HG03342 (cell line): ENCODE measurements at regions not wholly inside any gene's neighbourhood (a gene's known extent, or its start where the extent isn't known, plus 50 kb on each side); places are given as distances from the start of the nearest gene placed in this dataset.

Source experiments
- ATAC-seq: cut with Tn5 transposase; IDR thresholded peaks from one replicate; pipeline ENCODE4 v1.9.1; 2021; ENCODE audit warnings: mild to moderate bottlenecking, moderate library complexity; ENCODE audit not compliant: unreplicated experiment

DNA sequence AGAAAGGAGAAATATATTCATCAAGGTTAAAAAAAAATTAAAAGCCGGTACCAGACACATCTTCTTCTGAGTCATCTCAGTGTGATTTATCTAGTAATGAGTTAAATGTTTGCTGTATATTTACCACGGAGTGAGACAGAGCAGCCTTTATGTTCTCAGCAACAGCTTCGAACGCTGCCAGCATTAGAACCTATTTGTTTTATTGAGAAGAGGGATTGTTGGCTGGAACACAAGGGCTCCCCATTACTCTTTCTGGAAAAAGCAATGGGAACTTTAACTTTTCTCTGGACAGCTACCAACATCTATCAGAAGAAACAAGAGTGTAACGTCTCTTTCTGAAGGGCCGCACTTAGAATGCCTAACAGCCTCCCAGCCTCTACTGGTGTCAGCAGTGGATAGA, 105.3 kb upstream of the TAB2 start:
- ATAC-seq: no peak

DNA sequence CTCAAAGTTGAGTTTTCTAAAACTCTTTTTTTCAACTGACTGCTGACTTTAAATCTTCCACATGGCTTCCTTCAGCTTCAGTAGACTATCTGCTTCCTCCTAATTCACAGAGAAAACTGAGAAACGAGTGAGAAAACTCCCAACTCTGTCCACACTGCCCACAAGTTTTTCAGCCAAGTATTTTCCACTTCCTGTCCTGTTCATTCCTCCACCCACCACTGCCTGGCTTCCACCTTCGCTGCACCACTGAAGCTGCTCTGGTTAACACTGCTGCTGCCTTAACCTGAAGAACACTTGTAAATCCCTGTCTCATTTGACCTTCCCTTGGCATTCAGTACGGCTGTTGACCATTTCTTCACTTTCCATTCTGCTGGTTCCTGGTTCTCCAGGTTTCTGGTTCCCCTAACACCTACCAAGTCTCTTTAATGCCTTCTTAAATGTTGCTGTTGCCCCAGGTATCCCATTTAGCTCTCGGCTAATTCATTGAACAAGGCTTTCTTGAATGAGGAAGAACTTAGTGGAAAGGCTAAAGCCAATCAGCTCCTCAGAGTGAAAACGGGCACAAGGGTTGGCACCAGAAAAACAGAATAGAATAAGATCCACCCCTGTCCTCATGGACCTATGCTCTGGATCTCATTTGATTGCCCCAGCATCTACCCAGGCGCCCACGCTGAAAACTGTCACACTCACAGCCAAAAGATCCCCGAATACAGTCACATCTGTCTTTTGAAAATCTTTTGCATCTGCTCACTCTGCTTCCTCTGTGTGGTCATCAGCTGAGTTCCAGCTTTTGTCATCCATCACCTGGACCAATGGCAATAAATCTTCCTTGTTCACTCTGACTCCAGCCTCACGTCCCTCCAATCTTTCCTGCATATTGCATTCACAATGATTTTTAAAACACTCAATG, 104.4 kb upstream of the TAB2 start:
- no peak for ATAC-seq

DNA sequence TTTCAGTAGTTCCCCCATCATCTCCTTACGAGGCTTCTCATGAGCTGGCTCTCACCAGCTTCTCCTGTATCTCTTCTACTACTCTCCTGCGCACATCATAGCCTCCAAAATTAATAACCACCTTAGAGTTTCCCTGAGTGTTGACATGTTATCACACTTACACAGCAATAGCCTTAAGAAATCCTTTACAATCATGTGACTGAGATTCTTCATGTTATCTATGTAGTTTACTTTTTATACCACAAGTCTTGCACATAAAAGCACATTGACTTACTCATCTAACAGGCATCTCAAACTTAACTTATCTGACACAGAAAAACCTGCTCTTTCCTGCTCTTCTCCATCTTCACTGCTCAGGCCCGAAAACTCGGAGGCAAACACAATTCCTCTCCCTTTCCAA, 103.7 kb upstream of the TAB2 start:
- ATAC-seq: no peak

DNA sequence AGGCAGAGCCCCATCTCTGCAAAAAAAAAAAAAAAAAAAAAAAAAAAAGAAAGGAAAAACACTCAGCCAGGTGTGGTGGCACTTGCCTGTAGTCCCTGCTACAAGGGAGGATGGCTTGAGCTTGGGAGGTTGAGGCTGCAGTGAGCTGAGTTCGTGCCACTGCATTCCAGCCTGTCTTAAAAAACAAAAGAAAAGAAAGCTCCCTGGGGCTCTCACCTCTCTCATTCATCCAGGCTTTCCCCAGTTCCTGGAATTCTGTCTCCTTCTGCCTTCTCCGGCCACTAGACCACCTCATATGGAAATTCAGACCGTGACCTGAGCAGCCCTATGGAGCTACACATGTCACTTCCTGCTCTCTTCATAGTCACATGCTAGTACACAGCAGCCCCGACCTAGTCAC, 101.1 kb upstream of the TAB2 start:
- no peak for ATAC-seq

DNA sequence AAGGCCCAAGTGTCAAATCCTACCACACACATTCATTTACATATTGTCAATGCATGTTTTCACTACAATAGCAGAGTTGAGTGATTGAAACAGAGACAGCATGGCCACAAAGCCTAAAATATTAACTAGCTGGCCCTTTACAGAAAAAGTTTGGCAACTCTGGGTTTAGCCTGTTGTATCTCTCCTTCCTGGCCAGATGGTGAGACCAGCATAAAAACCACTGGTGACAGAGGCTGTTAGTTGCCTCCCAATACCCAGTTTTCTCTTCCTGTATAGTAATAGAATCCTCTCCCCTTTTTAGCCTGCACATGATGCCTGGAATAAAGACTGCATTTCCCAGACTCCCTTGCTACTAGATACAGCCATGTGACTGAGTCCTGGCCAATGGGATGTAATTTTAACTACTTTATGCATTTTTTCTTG, 100.0 kb upstream of the TAB2 start:
- ATAC-seq: peak; percentile 69

DNA sequence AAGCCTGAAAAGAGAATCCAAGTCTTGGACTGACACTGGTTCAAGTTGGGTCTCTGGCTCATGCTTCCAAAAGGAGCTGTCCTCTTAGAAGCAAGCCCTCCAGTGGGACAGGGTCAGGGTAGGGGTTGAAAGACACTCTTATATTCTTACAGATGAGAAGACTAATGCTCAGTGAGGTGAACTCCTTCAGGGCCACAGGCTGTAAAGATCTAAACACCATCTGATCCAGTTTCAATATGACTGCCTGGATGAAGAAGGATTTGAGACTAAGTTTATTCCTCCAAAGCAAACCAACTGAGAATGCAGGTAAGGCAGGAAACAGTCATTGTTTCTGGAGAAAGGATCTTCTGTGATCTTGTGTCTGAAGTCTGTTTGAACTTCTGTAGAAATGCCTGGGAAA, 99.0 kb upstream of the TAB2 start:
- ATAC-seq: no peak

DNA sequence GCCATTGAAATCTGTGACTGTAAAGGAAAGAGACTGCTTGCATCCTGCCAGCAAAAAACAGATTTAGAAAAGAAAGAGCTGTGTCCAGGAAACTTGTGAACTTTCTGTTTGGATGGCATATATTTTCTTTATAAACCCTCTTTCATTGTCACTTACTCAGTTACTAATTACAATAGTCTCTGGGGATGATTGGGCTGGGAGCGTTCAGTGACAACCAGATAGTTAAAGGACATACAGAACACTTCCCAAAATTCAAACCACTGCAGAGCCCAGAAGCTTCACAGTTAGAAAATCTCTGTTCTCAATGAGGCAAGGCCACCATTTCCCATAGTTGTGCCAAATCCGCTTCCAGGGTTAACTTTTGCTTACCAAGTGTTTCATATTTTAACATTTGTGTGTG, 98.6 kb upstream of the TAB2 start:
- no peak for ATAC-seq

DNA sequence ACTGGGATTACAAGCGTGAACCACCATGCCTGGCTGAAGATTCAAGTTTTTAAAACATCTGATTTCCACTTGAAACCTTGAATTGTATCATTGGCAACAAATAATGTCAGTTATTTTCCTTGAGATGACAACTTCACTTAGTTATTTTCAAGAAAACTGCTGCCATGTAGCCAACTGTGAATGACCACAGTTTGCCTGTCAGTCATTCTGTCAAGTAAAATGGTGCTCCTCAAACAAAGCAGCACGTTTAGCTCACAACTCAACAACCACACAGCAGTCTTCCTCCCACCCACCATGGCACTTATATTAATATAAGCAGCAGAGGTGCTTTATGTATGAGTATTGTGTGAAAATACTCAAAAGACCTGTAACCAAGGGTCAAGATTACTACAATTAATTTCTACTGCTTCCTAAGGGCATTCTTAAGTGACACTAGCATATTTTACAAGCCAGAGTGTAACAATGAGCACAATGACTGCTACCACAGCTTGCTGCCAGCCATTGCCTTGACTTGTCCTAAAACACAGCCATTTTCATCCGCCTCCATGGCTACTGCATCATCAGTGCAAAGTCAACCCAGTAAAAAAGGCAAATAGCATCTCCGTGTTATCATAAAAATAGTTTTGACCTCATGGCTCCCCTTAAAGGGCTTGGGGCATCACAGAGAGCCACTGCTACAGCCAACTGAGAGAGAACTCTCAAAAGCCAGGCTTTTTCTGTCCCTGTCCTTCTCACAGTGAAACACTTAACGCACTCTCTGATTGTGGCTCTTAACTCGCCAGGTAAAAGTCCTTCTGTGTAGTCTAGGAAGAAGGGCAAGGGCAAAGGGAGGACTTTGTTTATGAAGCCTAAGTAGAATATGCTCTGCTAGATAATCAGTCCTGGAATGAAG, 96.4 kb upstream of the TAB2 start:
- no peak for ATAC-seq

DNA sequence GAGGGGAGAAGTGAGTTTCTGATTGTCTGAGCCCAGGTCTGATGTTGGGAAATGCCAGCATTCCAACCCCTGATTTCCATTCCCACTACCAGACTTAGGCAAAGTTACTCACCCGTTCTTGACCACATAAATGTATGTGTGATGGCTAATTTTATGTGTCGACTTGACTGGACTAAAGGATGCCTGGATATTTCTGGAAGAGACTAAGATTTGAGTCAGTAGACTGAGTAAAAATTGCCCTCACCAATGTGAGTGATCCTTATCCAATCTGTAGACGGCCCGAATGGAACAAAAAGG, 95.8 kb upstream of the TAB2 start:
- ATAC-seq: no peak

DNA sequence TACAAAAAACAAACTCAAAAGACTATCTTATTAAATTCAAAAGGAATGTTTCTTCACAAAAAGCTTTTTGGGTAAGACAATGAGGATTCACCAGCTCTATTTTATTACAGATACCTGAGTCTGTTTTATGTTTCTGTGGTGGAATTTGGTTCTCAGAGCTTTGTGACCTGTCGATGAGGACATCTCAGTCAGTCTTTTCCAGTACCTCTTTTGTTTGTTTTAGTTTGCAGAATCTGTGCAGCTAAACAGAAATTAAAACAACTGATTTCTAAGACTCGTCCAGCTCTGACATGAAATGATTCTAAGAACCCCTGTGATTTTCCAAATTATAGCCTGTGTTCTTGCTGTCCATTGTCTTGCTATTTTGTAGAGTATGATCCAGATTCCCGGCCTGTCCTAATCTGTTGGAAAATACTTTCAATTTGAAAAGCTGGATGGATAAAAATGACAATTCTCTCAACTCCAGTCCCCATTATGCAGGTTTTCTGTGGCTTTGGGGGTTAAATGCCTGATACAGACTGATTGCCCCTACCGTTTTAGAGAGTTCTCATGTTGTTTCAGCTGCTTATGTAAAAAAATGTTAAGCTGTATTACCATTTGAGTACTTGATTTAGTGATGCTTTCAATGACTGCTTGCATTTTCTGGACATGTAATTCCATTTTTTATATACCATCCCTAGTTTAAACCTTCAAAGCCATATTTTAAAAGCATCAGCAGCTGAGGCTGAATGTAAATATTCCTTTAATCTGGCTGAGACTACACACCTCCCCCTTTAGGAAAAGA, 94.2 kb upstream of the TAB2 start:
- ATAC-seq: no peak

DNA sequence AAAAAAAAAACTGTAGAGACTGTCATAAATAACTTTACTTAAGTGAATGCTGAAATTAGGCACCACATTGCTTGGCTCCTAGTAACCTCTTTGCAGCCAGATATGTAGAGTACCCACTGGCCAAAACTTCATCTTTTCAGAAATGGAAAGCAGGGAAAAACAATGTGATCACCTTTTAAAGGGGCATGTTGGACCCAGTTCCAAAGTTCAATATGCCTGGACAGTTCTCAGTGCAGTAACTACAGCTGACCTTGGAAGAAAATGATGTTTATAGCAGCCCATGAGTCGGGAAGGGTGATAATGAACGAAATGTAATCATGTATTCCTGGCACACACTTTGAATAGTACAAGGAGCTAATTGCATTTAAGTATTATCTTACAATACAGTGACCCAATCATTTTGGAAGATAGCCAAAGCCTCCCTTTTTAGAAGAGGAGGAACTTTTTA, 93.6 kb upstream of the TAB2 start:
- ATAC-seq: no peak

DNA sequence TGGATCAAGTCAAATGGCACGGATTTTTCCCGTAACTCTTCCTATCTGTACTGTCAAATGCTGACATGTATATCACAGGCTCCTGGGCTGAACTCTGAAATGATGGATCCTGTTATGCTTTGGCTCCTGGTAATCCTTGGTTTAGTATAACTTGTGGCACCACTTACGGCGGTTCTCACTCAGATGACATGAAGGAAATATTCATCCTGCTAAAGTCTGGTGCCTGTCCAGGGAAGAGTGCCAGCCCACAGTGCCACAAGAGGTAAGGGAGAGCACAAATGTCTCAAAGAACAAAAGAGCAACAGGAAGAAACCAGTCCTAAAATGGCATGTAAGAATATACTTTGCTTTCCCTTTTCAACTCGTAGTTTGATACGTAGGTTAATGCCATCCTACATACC, 93.1 kb upstream of the TAB2 start:
- ATAC-seq: no peak

DNA sequence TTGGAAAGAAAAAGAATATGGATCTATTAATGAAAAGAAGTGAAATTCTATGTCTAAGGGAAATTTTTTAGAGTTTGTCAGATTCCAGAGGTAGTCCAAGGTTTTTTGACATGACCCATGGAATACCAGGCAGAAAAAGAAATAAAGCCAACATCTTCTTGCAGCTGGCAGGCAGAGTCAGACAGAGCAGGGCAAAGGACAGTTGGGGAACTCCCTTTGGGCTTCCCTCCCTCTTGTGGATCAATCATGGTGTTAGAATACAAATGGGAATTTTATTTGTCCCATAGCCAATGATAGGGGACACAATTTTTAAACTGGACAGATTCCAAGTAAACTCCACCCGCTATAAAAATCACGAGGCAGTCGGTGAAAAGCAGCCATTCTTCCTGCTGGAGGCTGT, 92.1 kb upstream of the TAB2 start:
- no peak for ATAC-seq

DNA sequence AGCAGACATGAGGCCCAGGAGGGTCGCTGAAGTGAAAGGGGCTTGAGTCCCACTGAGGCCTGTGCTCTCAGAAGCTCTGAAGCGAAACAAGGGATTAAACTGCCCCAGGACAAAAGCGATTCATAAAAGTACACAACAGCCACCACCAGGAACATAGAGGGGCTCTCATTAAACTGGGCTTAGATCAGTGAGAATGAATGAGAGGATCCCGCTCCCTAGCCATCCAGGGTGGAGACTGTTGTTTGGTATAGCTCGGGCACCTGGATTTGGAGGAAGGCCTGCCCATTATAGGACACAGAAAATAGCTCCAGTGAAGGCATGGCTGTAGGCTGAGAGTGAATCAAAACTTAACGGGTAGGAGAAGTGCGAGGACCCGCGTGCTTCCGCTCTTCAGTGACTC, 91.6 kb upstream of the TAB2 start:
- ATAC-seq: no peak

DNA sequence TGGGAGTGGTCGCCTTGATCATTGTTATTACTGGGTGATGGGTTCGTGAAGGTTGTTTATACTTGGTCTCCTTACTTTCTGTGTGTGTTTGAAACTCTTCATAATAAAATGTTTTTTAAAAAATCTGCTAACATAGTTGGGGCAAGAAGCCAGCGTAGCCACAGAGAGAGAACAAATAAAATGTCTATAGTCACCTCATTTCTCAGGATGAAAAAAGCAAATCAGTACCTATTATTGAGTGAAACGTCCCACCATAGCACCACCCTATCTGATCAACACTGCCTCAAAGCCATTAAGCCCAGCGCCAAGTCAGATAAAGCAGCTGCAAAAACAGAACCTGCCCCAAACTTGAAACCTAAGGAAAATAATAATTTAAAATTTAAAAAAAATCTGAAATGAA, 89.7 kb upstream of the TAB2 start:
- ATAC-seq: no peak

DNA sequence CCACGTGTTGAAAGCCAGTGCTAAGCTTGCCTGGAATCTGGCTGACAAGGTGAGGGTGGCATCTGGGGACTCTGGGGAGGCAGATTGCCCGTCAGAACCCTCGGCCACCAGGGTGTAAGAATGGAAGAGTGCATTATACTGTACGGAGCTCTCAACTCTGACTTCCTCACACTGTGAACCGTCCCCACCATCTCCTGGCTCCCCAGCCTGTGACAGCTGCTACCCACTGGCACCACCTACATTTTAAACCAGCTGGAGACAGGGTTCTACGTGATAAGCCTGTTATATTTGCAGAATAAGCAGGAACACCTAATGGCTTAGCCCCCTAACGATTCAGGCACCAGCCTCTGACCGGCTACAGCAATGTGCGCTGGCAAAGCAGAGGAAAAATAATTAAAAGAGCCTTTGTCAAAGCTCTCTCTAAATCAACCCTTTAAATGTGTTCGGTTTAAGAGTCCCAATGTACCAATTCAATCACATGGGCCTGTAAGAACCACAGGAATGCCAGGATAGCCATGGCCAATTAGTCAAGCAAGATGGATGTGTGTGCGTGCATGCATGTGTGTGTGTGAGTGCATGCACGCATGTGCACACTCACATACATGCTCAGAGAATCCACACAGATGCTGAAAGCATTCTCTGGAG, 89.1 kb upstream of the TAB2 start:
- no peak for ATAC-seq

DNA sequence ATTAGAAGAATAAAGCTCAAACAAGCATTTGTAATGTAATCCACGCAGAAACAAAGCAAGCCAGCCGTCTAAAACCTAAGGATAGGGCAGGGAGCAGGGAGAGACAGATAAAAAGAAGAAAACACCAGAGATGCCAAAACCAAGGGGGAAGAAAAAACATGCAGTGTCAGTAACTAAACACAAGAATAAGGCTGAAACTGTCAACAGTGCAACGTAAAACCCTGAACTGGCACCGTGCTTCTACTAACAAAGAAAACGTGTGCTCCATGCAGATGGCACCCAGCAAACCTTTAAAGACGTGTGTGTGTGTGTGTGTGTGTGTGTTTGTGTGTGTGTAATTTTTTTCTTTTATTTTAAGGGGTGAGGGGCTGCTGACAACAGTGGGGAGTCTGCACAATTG, 88.4 kb upstream of the TAB2 start:
- no peak for ATAC-seq

DNA sequence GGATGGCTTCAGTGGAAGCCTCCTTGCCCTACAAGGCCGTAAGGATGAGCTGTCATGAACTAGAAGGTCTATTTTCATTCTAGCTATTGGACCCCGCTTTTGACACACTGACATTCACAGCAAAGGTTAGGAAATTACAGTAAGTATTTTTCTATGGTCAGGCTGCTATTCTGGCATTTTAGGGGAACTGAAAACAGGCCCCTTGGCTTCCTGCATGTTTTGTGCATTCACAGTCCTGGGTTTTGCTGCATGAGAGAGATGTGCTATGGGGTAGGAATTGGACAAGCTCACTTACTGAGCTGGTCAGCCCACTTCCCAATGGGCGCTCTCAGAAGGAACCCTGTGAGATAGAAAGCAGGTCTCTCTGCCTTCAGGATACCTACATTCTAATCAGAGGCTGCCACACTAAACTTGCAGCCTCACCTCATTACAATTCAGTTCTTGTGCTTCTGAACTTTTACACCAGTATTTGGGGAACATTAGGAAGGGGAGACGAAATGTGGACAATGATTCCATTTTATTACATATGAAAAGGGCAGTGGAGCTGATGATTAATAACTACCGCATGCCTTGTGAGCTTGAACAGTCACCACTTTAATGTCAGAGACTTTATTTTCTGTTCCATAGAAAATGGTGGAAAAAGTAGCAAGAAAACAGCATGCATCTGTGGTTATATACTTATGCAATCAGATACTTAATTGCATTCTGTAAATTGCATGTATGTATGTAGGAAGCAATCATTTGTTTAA, 86.6 kb upstream of the TAB2 start:
- peak; percentile 36 for ATAC-seq

DNA sequence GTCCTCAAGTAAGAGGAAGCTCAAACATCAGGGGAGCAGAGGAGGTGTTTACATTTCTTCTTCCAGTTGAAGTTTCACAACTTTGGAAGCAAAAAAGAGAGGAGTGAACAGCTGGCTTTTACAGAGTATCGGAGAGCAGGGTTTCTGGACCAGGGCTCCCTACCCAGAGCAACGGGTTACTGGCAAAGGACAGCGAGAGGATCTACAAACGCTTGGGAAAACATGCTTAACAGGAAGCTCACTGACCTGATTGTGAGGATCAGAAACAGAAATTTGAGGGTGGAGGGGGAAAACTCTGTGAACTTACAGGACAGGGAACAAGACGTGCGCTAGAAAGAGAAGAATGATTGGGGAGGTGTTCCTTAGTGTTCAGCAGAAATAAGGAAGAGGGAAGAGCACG, 85.7 kb upstream of the TAB2 start:
- ATAC-seq: no peak

DNA sequence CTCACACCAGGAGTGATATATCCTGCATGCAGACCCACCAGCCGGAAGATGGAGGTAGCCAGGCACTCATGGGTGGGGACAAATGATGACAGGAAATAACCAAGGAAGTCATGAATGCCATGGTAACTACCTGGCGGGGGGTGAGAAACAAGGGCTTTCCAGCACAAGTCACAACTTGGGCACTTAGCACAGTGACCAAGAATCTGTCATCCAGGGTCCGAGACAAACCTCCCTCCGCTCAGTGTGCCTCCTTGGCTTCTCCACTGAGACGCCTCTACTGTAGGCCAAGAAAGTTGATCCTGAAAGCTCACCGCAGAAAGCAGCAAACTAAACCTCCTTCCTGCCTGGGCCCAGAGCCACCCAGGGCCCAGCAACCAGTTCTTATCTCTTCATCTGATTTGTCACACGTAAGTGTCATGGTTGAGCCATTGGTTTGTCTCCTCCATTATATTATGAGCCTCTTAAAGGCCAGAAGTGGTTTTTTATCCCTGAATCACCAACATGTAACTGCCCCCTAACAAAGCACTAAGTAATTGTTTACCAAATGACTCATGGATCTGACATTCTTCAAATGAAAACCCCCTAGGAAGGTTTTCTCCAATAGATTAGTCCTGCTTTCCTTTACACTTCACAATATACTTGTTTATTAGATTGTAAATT, 84.3 kb upstream of the TAB2 start:
- ATAC-seq: no peak
